IMR-90 (cell line): ENCODE measurements at regions not wholly inside any gene's neighbourhood (a gene's known extent, or its start where the extent isn't known, plus 50 kb on each side); places are given as distances from the start of the nearest gene placed in this dataset.

Source experiments
- ATAC-seq: fragments of 200-7000 bp; cut with Tn5 transposase; 2 replicates; pipeline ENCODE4 v1.9.1; 2020; ENCODE audit warnings: low read depth, mild to moderate bottlenecking, moderate library complexity
- BruUV-seq: library from RNA; stranded (reverse); fragments of 400-500 nt; replicated peaks from 2 replicates; lab custom pipeline; 2021; lab: Mats Ljungman, UMichigan
- CTCF ChIA-PET: fragments of 300-600 bp; formaldehyde crosslinking; extraction: SDS; loops from one replicate; lab custom pipeline; 2021; ENCODE audit warnings: antibody characterized with exemption; lab: Yijun Ruan, JAX
- POLR2A ChIA-PET: fragments of 300-600 bp; sonication (Branson Sonifier 250); formaldehyde crosslinking; loops from one replicate; lab custom pipeline; 2022; ENCODE audit warnings: antibody characterized with exemption; ENCODE audit not compliant: unreplicated experiment; lab: Charles Lee
- DNase-seq: peaks from one replicate; pipeline ENCODE4 v3.0.0; 2013
- H2AFZ ChIP-seq: replicated peaks from 2 replicates; pipeline ENCODE3; 2013; ENCODE audit warnings: low read length, mild to moderate bottlenecking; ENCODE audit not compliant: poor library complexity
- H2AK5ac ChIP-seq: 2 replicates; pipeline ENCODE4 v1.6.1; 2013; ENCODE audit warnings: low read depth, low read length, inconsistent platforms
- H2AK9ac ChIP-seq: replicated peaks from 2 replicates; pipeline ENCODE3; 2013; ENCODE audit warnings: mild to moderate bottlenecking, low read depth, low read length, moderate library complexity; ENCODE audit not compliant: poor library complexity
- H2BK120ac ChIP-seq: 2 replicates; pipeline ENCODE4 v1.6.1; 2013; ENCODE audit warnings: low read depth, low read length, inconsistent platforms
- H2BK15ac ChIP-seq: 3 replicates; pipeline ENCODE4 v1.6.1; 2013; ENCODE audit warnings: low read depth, low read length, inconsistent platforms
- H2BK20ac ChIP-seq: 2 replicates; pipeline ENCODE4 v1.6.1; 2013; ENCODE audit warnings: low read depth, mild to moderate bottlenecking, inconsistent platforms, low read length, moderate library complexity
- H2BK5ac ChIP-seq: 2 replicates; pipeline ENCODE4 v1.6.1; 2013; ENCODE audit warnings: mild to moderate bottlenecking, low read depth, low read length, inconsistent platforms; ENCODE audit not compliant: poor library complexity, severe bottlenecking
- H3K14ac ChIP-seq: replicated peaks from 2 replicates; pipeline ENCODE4 v1.6.1; 2013; ENCODE audit warnings: low read depth, low read length, inconsistent platforms
- H3K18ac ChIP-seq: 2 replicates; pipeline ENCODE4 v1.6.1; 2013; ENCODE audit warnings: low read depth, low read length, control low read depth
- H3K23ac ChIP-seq: 2 replicates; pipeline ENCODE4 v1.6.1; 2013; ENCODE audit warnings: low read depth, low read length, inconsistent platforms
- H3K27ac ChIP-seq: 2 replicates; pipeline ENCODE4 v1.5.1; 2013; ENCODE audit warnings: mild to moderate bottlenecking, control low read depth, low read length; ENCODE audit not compliant: insufficient read depth
- H3K27me3 ChIP-seq: 2 replicates; pipeline ENCODE4 v1.6.1; 2013; ENCODE audit warnings: low read length; ENCODE audit not compliant: control insufficient read depth, insufficient read depth
- H3K36me3 ChIP-seq: 2 replicates; pipeline ENCODE4 v1.6.1; 2013; ENCODE audit warnings: low read length, mixed read lengths; ENCODE audit not compliant: control insufficient read depth, insufficient read depth
- H3K4ac ChIP-seq: 2 replicates; pipeline ENCODE4 v1.6.1; 2013; ENCODE audit warnings: low read depth, low read length, inconsistent platforms
- H3K4me1 ChIP-seq: 2 replicates; pipeline ENCODE4 v1.6.1; 2013; ENCODE audit warnings: low read length, mixed read lengths; ENCODE audit not compliant: control insufficient read depth, insufficient read depth
- H3K4me2 ChIP-seq: 2 replicates; pipeline ENCODE4 v1.6.1; 2013; ENCODE audit warnings: low read depth, mild to moderate bottlenecking, control low read depth, low read length, moderate library complexity
- H3K4me3 ChIP-seq: 2 replicates; pipeline ENCODE4 v1.5.1; 2013; ENCODE audit warnings: low read depth, mild to moderate bottlenecking, control low read depth, low read length, moderate library complexity; ENCODE audit not compliant: insufficient read depth
- H3K56ac ChIP-seq: 2 replicates; pipeline ENCODE4 v1.6.1; 2013; ENCODE audit warnings: low read length, inconsistent platforms; ENCODE audit not compliant: insufficient read depth; ENCODE audit errors: extremely low read depth
- H3K79me1 ChIP-seq, 2 experiments: 2 replicates each; pipeline ENCODE4 v1.6.1; 2013; ENCODE audit warnings: low read length in 2 of 2, inconsistent platforms in 1 of 2, low read depth in 1 of 2
- H3K9ac ChIP-seq: 2 replicates; pipeline ENCODE4 v1.6.1; 2013; ENCODE audit warnings: low read depth, low read length, control low read depth
- H3K9me1 ChIP-seq: 2 replicates; pipeline ENCODE4 v1.6.1; 2013; ENCODE audit warnings: low read length, inconsistent platforms; ENCODE audit not compliant: insufficient read depth
- H3K9me3 ChIP-seq: 2 replicates; pipeline ENCODE4 v1.6.1; 2013; ENCODE audit warnings: low read length; ENCODE audit not compliant: control insufficient read depth, insufficient read depth
- H4K20me1 ChIP-seq: 2 replicates; pipeline ENCODE4 v1.6.1; 2013; ENCODE audit warnings: low read length, inconsistent platforms; ENCODE audit not compliant: insufficient read depth
- H4K5ac ChIP-seq: 2 replicates; pipeline ENCODE4 v1.6.1; 2013; ENCODE audit warnings: mild to moderate bottlenecking, low read depth, low read length, control low read depth
- H4K8ac ChIP-seq, 2 experiments: 2 replicates each; pipeline ENCODE4 v1.6.1; 2013; ENCODE audit warnings: low read depth in 2 of 2, low read length in 2 of 2, control low read depth in 1 of 2, inconsistent platforms in 1 of 2
- H4K91ac ChIP-seq: 2 replicates; pipeline ENCODE4 v1.6.1; 2013; ENCODE audit warnings: low read depth, low read length, inconsistent platforms; ENCODE audit not compliant: insufficient read depth
- BHLHE40 ChIP-seq: fragments of 150-350 bp; IDR thresholded peaks from 2 replicates; pipeline ENCODE4 v1.6.1; 2016; ENCODE audit warnings: mild to moderate bottlenecking, low read depth, low read length
- CEBPB ChIP-seq: IDR thresholded peaks from 2 replicates; pipeline ENCODE4 v1.6.1; 2012; ENCODE audit warnings: low read depth, low read length, improper control_type of control experiment
- CHD1 ChIP-seq: IDR thresholded peaks from 2 replicates; pipeline ENCODE4 v1.6.1; 2012; ENCODE audit warnings: low read depth, low read length, improper control_type of control experiment
- MAFK ChIP-seq: IDR thresholded peaks from 2 replicates; pipeline ENCODE4 v1.6.1; 2012; ENCODE audit warnings: low read depth, low read length, improper control_type of control experiment
- MAZ ChIP-seq: IDR thresholded peaks from 2 replicates; pipeline ENCODE4 v1.6.1; 2012; ENCODE audit warnings: low read depth, mild to moderate bottlenecking, low read length, improper control_type of control experiment, moderate library complexity, borderline replicate concordance
- MXI1 ChIP-seq: IDR thresholded peaks from 2 replicates; pipeline ENCODE4 v1.6.1; 2012; ENCODE audit warnings: low read depth, mild to moderate bottlenecking, low read length, moderate library complexity, borderline replicate concordance
- NFE2L2 ChIP-seq: fragments of 150-350 bp; IDR thresholded peaks from 2 replicates; pipeline ENCODE4 v1.6.1; 2016; ENCODE audit warnings: low read depth, mild to moderate bottlenecking, low read length
- POLR2A ChIP-seq: IDR thresholded peaks from 2 replicates; pipeline ENCODE4 v1.6.1; 2012; ENCODE audit warnings: mild to moderate bottlenecking, low read depth, low read length
- RAD21 ChIP-seq: IDR thresholded peaks from 2 replicates; pipeline ENCODE4 v1.6.1; 2012; ENCODE audit warnings: low read length, improper control_type of control experiment
- RCOR1 ChIP-seq: IDR thresholded peaks from 2 replicates; pipeline ENCODE4 v1.6.1; 2012; ENCODE audit warnings: mild to moderate bottlenecking, low read length, improper control_type of control experiment; ENCODE audit not compliant: insufficient replicate concordance
- RFX5 ChIP-seq: IDR thresholded peaks from 2 replicates; pipeline ENCODE4 v1.8.0; 2012; ENCODE audit warnings: low read depth, mild to moderate bottlenecking, low read length, moderate library complexity
- SMC3 ChIP-seq: fragments of 150-350 bp; IDR thresholded peaks from 2 replicates; pipeline ENCODE4 v1.6.1; 2016; ENCODE audit warnings: low read depth, mild to moderate bottlenecking, antibody characterized with exemption, low read length, moderate library complexity
- USF2 ChIP-seq: fragments of 150-350 bp; IDR thresholded peaks from 2 replicates; pipeline ENCODE4 v1.6.1; 2017; ENCODE audit warnings: mild to moderate bottlenecking, antibody characterized with exemption, low read length, low read depth
- WGBS, 2 experiments: methylation state at CpG; one replicate each; pipeline versions ENCODE4 v1.1.5 to v1.1.7; 2013; ENCODE audit warnings: missing lambda C conversion rate in 2 of 2; ENCODE audit not compliant: insufficient read length in 1 of 2; ENCODE audit errors: extremely low coverage in 2 of 2; 5-methylcytosine and 5-hydroxymethylcytosine counted together
- dilution Hi-C: fragments of 300-500 bp; cut with HindIII; formaldehyde crosslinking; loops from one replicate; pipeline ENCODE4 v1.14.3; 2018; ENCODE audit warnings: low sequenced_read_pairs; ENCODE audit not compliant: unreplicated experiment
- in situ Hi-C: fragments of 300-500 bp; cut with MboI; formaldehyde crosslinking; loops from 3 replicates; pipeline ENCODE4 v1.14.3; 2019; ENCODE audit warnings: low sequenced_read_pairs, inconsistent platforms, mixed read lengths
- intact Hi-C: fragments of 100-400 bp; cut with micrococcal nuclease; formaldehyde crosslinking; loops from 2 replicates; pipeline ENCODE4 v1.10.0; 2022
- TF ChIP-seq, protein P1 (sequence below): fragments of 150-350 bp; IDR thresholded peaks from 2 replicates; pipeline ENCODE4 v1.6.1; 2016; ENCODE audit warnings: low read depth, mild to moderate bottlenecking, low read length, moderate library complexity, borderline replicate concordance

- POLR2A ChIA-PET: interaction anchor here (0.5 kb wide), 1 partner anchor 36 kb away, joined by 3 read pairs; no protein-coding TSS in a partner anchor
- no peak overlapping the region for H3K4me2 ChIP-seq
- CTCF ChIA-PET: no interaction called here
- H2AK9ac ChIP-seq: no peak overlapping the region
- no peak for DNase-seq
- H3K9me3 ChIP-seq: no peaks in the 10 kb centered on the region
- H2BK120ac ChIP-seq: no peak overlapping the region
- no peak overlapping the region for H3K27ac ChIP-seq
- H4K5ac ChIP-seq: no peak overlapping the region
- no peak overlapping the region for H2BK15ac ChIP-seq
- no peak overlapping the region for H3K9ac ChIP-seq
- H3K4ac ChIP-seq: no peak overlapping the region
- H3K9me1 ChIP-seq: peaks cover 6% of the 10 kb centered on the region
- no peak overlapping the region for H2BK20ac ChIP-seq
- H3K56ac ChIP-seq: no peak overlapping the region
- no peaks in the 10 kb centered on the region for H3K27me3 ChIP-seq
- intact Hi-C loops (no loop called here), dilution Hi-C loops (no loop called here), in situ Hi-C loops (no loop called here)
- no peak overlapping the region for H3K23ac ChIP-seq
- peak overlapping the region; percentile 54; the same call in 1 of the 2 replicates for H2AK5ac ChIP-seq
- no peak for ATAC-seq
- no peak overlapping the region; the same call in 1 of the 2 replicates for H4K91ac ChIP-seq
- BruUV-seq: no TSS peak
- no peak overlapping the region for H2AFZ ChIP-seq
- H3K14ac ChIP-seq: no peak overlapping the region
- no peak for TF ChIP-seq RFX5
- TF ChIP-seq CEBPB: no peak
- no peak for TF ChIP-seq RAD21
- no peak for TF ChIP-seq POLR2A
- TF ChIP-seq, protein P1, sequence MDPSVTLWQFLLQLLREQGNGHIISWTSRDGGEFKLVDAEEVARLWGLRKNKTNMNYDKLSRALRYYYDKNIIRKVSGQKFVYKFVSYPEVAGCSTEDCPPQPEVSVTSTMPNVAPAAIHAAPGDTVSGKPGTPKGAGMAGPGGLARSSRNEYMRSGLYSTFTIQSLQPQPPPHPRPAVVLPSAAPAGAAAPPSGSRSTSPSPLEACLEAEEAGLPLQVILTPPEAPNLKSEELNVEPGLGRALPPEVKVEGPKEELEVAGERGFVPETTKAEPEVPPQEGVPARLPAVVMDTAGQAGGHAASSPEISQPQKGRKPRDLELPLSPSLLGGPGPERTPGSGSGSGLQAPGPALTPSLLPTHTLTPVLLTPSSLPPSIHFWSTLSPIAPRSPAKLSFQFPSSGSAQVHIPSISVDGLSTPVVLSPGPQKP: no peak
- no peak for TF ChIP-seq MXI1
- TF ChIP-seq NFE2L2: no peak
- TF ChIP-seq CHD1: no peak
- TF ChIP-seq MAZ: no peak
- TF ChIP-seq MAFK: no peak
- no peak for TF ChIP-seq USF2
- no peak for TF ChIP-seq RCOR1
- no peak for TF ChIP-seq SMC3
- no peak for TF ChIP-seq BHLHE40
- H3K18ac ChIP-seq: no peak overlapping the region
- H2BK5ac ChIP-seq: no peak overlapping the region
- H3K79me1 ChIP-seq: no peaks in the 10 kb centered on the region
- H4K20me1 ChIP-seq: no peaks in the 10 kb centered on the region
- no CpG with 5 or more reads among the region's 2 CpGs for WGBS, 2 experiments
- no peaks in the 10 kb centered on the region for H3K36me3 ChIP-seq
- H3K4me3 ChIP-seq: no peak overlapping the region
- H4K8ac ChIP-seq: no peak overlapping the region
- H3K4me1 ChIP-seq: peaks cover 7% of the 10 kb centered on the region
These were observed 251.7 kb upstream of the IRS2 start for GRCh38 chr13:110037925-110038573.
